ENCODE measurements at regions not wholly inside any gene's neighbourhood (a gene's known extent, or its start where the extent isn't known, plus 50 kb on each side); places are given as distances from the start of the nearest gene placed in this dataset.

- no peak for TF ChIP-seq GATA2 (IDR thresholded peaks at IDR 0.05; ENCODE audit: low read depth, low read length)
- no peak for TF ChIP-seq GATA3 (IDR thresholded peaks at IDR 0.05; ENCODE audit: low read depth, low read length)
These were observed 426.4 kb downstream of the TCERG1L start for GRCh38 chr10:130885021-130885655.

- TF ChIP-seq GATA3 (IDR thresholded peaks at IDR 0.05; ENCODE audit: low read depth, low read length) (no peak), GATA2 (IDR thresholded peaks at IDR 0.05; ENCODE audit: low read depth, low read length) (no peak)
These were observed 424.4 kb downstream of the TCERG1L start for GRCh38 chr10:130887170-130887569.

- no peak for TF ChIP-seq GATA2 (IDR thresholded peaks at IDR 0.05; ENCODE audit: low read depth, low read length)
- no peak for TF ChIP-seq GATA3 (IDR thresholded peaks at IDR 0.05; ENCODE audit: low read depth, low read length)
These were observed 423.0 kb downstream of the TCERG1L start for GRCh38 chr10:130888493-130888892.

- TF ChIP-seq GATA2 (IDR thresholded peaks at IDR 0.05; ENCODE audit: low read depth, low read length) (no peak), GATA3 (IDR thresholded peaks at IDR 0.05; ENCODE audit: low read depth, low read length) (no peak)
These were observed 422.3 kb downstream of the TCERG1L start for GRCh38 chr10:130889240-130889639.

GRCh38 chr10:130889780-130890179 lies 421.7 kb downstream of the TCERG1L start:
- TF ChIP-seq GATA3 (IDR thresholded peaks at IDR 0.05; ENCODE audit: low read depth, low read length): no peak
- TF ChIP-seq GATA2 (IDR thresholded peaks at IDR 0.05; ENCODE audit: low read depth, low read length): no peak

- no peak for TF ChIP-seq GATA2 (IDR thresholded peaks at IDR 0.05; ENCODE audit: low read depth, low read length)
- no peak for TF ChIP-seq GATA3 (IDR thresholded peaks at IDR 0.05; ENCODE audit: low read depth, low read length)
These were observed 420.5 kb downstream of the TCERG1L start for GRCh38 chr10:130891066-130891465.

GRCh38 chr10:130894471-130894870 lies 417.1 kb downstream of the TCERG1L start:
- TF ChIP-seq GATA2 (IDR thresholded peaks at IDR 0.05; ENCODE audit: low read depth, low read length): no peak
- no peak for TF ChIP-seq GATA3 (IDR thresholded peaks at IDR 0.05; ENCODE audit: low read depth, low read length)

- TF ChIP-seq GATA3 (IDR thresholded peaks at IDR 0.05; ENCODE audit: low read depth, low read length): no peak
- no peak for TF ChIP-seq GATA2 (IDR thresholded peaks at IDR 0.05; ENCODE audit: low read depth, low read length)
These were observed 416.4 kb downstream of the TCERG1L start for GRCh38 chr10:130895161-130895560.

- TF ChIP-seq GATA3 (IDR thresholded peaks at IDR 0.05; ENCODE audit: low read depth, low read length): no peak
- TF ChIP-seq GATA2 (IDR thresholded peaks at IDR 0.05; ENCODE audit: low read depth, low read length): no peak
These were observed 413.7 kb downstream of the TCERG1L start for GRCh38 chr10:130897815-130898214.

GRCh38 chr10:130898381-130898780 lies 413.1 kb downstream of the TCERG1L start:
- TF ChIP-seq GATA2 (IDR thresholded peaks at IDR 0.05; ENCODE audit: low read depth, low read length) (no peak), GATA3 (IDR thresholded peaks at IDR 0.05; ENCODE audit: low read depth, low read length) (no peak)

- TF ChIP-seq GATA2 (IDR thresholded peaks at IDR 0.05; ENCODE audit: low read depth, low read length) (no peak), GATA3 (IDR thresholded peaks at IDR 0.05; ENCODE audit: low read depth, low read length) (no peak)
These were observed 411.7 kb downstream of the TCERG1L start for GRCh38 chr10:130899856-130900255.

GRCh38 chr10:130900441-130901160 lies 410.9 kb downstream of the TCERG1L start:
- TF ChIP-seq GATA2 (IDR thresholded peaks at IDR 0.05; ENCODE audit: low read depth, low read length) (no peak), GATA3 (IDR thresholded peaks at IDR 0.05; ENCODE audit: low read depth, low read length) (no peak)

- TF ChIP-seq GATA2 (IDR thresholded peaks at IDR 0.05; ENCODE audit: low read depth, low read length): no peak
- no peak for TF ChIP-seq GATA3 (IDR thresholded peaks at IDR 0.05; ENCODE audit: low read depth, low read length)
These were observed 410.0 kb downstream of the TCERG1L start for GRCh38 chr10:130901311-130902165.

GRCh38 chr10:130902471-130902870 lies 409.1 kb downstream of the TCERG1L start:
- TF ChIP-seq GATA2 (IDR thresholded peaks at IDR 0.05; ENCODE audit: low read depth, low read length): no peak
- TF ChIP-seq GATA3 (IDR thresholded peaks at IDR 0.05; ENCODE audit: low read depth, low read length): no peak

Measured in SH-SY5Y (cell line).